Esophagus squamous epithelium (tissue), 5 donors: ENCODE measurements at regions not wholly inside any gene's neighbourhood (a gene's known extent, or its start where the extent isn't known, plus 50 kb on each side); places are given as distances from the start of the nearest gene placed in this dataset.

Source experiments
- DNase-seq: peaks from one replicate; lab custom pipeline; 2025; lab: John Stamatoyannopoulos, UW
- H3K27ac ChIP-seq, 4 donors: fragments of 200-600 bp; sonication (generic); one replicate each; pipeline ENCODE4 v1.5.1; 2016 to 2019; ENCODE audit warnings: mild to moderate bottlenecking in 1 of 4
- H3K27me3 ChIP-seq, 4 donors: fragments of 200-600 bp; sonication (generic); 1 replicate in 3 of 4; 2 replicates in 1 of 4; pipeline versions ENCODE4 v1.5.1 to v1.6.0; 2017 to 2021; ENCODE audit warnings: antibody characterized with exemption in 1 of 4
- H3K36me3 ChIP-seq, 3 donors: fragments of 200-600 bp; sonication (generic); one replicate each; pipeline ENCODE4 v1.5.1; 2016 to 2019
- H3K4me1 ChIP-seq, 3 donors: fragments of 200-600 bp; sonication (generic); one replicate each; pipeline ENCODE4 v1.5.1; 2017 to 2019
- H3K4me3 ChIP-seq, 4 donors: fragments of 200-600 bp; sonication (generic); 1 replicate in 3 of 4; 2 replicates in 1 of 4; pipeline ENCODE4 v1.5.1; 2016 to 2019; ENCODE audit warnings: mild to moderate bottlenecking in 2 of 4, moderate library complexity in 1 of 4
- H3K9me3 ChIP-seq, 3 donors: fragments of 200-600 bp; sonication (generic); one replicate each; pipeline ENCODE4 v1.5.1; 2016 to 2019
- POLR2A ChIP-seq, 4 donors: fragments of 450-650 bp; IDR thresholded peaks; one replicate each; pipeline ENCODE4 v1.6.1; 2017; ENCODE audit warnings: antibody characterized with exemption in 4 of 4, mild to moderate bottlenecking in 4 of 4, moderate library complexity in 3 of 4
- WGBS, 2 donors: methylation state at CpG; one replicate each; pipeline ENCODE4 v1.1.5; 2018; 5-methylcytosine and 5-hydroxymethylcytosine counted together
- intact Hi-C: fragments of 100-400 bp; cut with DNase I; formaldehyde crosslinking; loops from one replicate; pipeline ENCODE4 v1.15.0; 2022
- TF ChIP-seq, protein P1 (sequence below), 6 experiments: fragments of 450-650 bp in 4 of 6; fragments of 200-600 bp in 2 of 6; sonication (generic) in 2 of 6; IDR thresholded peaks; one replicate each; pipeline ENCODE4 v1.5.1; 2016 to 2019; ENCODE audit warnings: antibody characterized with exemption in 6 of 6, mild to moderate bottlenecking in 4 of 6, moderate library complexity in 4 of 6
- donor health status: DM: yes; HTN: yes; CAD: no.

DNA sequence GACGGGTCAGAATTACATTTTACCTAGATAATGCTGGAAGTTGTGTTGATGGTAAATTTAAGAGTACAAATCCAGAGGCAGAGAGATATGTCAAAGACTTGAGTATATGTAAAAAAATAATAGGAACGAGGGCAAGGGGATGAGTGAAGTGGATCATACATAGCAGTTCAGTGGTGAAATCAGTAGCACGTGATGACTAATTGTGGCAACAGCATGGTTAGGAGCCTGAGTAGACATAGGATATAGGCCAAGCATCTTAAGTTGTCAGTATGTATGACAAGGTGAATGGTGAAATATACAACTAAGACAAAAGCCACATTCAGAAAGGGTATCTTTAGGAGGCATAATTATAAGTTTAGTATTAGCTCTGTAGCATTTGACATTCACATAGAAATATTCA lies 826.5 kb upstream of the PIK3C3 start:
- WGBS, 2 donors = 71 to 75% methylated on average over 3 of the region's 3 CpGs
- TF ChIP-seq, protein P1, sequence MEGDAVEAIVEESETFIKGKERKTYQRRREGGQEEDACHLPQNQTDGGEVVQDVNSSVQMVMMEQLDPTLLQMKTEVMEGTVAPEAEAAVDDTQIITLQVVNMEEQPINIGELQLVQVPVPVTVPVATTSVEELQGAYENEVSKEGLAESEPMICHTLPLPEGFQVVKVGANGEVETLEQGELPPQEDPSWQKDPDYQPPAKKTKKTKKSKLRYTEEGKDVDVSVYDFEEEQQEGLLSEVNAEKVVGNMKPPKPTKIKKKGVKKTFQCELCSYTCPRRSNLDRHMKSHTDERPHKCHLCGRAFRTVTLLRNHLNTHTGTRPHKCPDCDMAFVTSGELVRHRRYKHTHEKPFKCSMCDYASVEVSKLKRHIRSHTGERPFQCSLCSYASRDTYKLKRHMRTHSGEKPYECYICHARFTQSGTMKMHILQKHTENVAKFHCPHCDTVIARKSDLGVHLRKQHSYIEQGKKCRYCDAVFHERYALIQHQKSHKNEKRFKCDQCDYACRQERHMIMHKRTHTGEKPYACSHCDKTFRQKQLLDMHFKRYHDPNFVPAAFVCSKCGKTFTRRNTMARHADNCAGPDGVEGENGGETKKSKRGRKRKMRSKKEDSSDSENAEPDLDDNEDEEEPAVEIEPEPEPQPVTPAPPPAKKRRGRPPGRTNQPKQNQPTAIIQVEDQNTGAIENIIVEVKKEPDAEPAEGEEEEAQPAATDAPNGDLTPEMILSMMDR (IDR thresholded peaks at IDR 0.05) = no peak
- TF ChIP-seq POLR2A (IDR thresholded peaks at IDR 0.05) = no peak
- no peaks in the 10 kb centered on the region for H3K36me3 ChIP-seq
- no peak overlapping the region for H3K27ac ChIP-seq
- H3K9me3 ChIP-seq = no peaks in the 10 kb centered on the region
- no peak for DNase-seq
- intact Hi-C loops = no loop called here
- H3K4me3 ChIP-seq = no peak overlapping the region
- no peaks in the 10 kb centered on the region for H3K27me3 ChIP-seq
- H3K4me1 ChIP-seq = no peaks in the 10 kb centered on the region

DNA sequence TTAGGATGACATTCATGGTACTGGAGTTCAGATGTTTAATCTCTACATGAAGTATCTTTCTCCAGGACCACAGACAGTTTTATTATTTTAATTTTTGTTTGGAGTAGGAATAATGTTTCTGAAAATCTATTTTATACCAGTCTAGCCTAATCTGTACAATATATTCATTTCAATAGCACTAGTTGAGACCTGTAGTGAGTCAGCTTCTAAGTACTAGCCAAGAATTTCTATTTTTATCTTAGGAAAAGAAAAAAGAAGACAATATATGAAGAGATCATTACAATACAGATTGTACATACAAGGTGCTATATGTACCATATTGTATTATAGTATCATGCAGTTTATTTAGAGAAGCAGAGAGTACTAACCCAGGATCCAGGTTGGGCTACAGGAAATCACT lies 826.9 kb upstream of the PIK3C3 start:
- no peak overlapping the region for H3K4me3 ChIP-seq
- H3K27me3 ChIP-seq = no peaks in the 10 kb centered on the region
- H3K4me1 ChIP-seq = no peaks in the 10 kb centered on the region
- TF ChIP-seq, protein P1 (IDR thresholded peaks at IDR 0.05) = no peak
- no peak for TF ChIP-seq POLR2A (IDR thresholded peaks at IDR 0.05)
- no peak for DNase-seq
- H3K9me3 ChIP-seq = no peaks in the 10 kb centered on the region
- intact Hi-C loops = no loop called here
- H3K27ac ChIP-seq = no peak overlapping the region
- no peaks in the 10 kb centered on the region for H3K36me3 ChIP-seq

DNA sequence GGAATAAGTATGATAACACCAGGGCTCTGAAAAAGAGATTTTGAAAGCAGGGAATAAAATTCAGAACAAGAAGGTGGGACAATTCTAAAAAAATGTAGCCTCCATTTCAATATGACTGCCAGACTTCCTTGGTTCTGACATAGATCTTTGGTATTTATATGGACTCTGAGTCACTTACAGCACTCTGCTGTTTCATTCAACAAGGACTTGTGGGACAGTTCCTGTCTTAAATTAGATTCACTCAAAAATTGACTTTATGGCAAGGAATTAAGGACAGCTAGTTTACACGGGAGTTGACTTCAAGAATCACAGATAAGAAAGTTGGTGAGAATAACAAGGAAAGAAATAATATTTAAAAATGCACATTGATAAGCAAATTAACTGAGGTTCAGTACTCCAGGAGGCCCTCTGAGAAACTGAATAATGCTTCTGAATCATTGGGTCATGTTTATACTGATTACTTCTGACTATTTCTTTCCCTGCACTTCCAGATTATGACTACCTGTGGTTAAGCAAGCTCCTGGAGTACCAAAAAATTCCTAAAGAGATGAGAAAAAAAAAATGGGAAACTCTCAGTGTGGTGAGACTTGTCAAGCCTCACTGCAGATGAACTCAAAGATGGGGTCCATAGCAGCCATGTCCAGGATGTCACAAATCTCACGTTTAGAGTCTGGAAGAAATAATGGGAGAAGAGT lies 828.3 kb upstream of the PIK3C3 start:
- Histone ChIP-seq H3K36me3 (no peaks in the 10 kb centered on the region), H3K4me3 (no peak overlapping the region), H3K4me1 (no peaks in the 10 kb centered on the region), H3K27ac (no peak overlapping the region), H3K27me3 (no peaks in the 10 kb centered on the region), H3K9me3 (no peaks in the 10 kb centered on the region)
- 58 to 60% methylated on average over 2 of the region's 2 CpGs for WGBS, 2 donors
- intact Hi-C loops = no loop called here
- TF ChIP-seq, protein P1 (IDR thresholded peaks at IDR 0.05) = no peak
- TF ChIP-seq POLR2A (IDR thresholded peaks at IDR 0.05) = no peak
- no peak for DNase-seq

DNA sequence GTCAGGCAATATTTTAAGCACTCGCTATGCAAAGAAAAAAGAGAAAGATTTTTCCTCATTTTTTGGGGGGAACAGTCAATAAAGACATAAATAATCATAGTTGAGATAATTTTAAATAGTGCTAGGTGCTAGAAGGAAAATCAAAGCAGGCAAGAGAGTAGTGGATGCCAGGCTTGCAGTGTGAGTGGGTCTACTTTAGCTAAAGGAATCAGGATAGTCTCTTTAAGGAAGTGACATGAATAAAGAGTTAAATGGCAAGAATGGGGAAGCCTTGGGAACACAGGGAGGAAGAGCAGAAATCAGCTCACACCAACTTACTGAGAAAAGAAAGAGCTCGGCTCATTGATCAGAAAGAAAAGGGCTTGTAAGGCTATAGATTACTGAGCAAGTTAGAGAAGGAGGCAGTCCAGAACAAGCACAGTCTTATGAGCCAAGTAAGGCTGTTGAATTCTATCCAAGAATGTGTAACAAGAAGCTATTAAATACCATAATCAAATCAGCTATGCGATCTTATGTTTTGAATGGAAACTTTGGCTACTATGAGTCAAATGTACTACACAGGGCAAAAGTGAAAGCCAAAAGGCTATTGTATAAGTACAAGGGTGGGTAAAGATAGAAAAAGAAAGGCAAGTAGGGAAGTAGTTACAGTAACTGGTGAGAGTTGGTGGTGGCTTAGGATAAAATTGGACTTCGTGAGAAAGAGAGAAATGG lies 833.8 kb upstream of the PIK3C3 start:
- H3K4me3 ChIP-seq = no peak overlapping the region
- H3K4me1 ChIP-seq = no peaks in the 10 kb centered on the region
- H3K36me3 ChIP-seq = no peaks in the 10 kb centered on the region
- H3K27me3 ChIP-seq = no peaks in the 10 kb centered on the region
- no peaks in the 10 kb centered on the region for H3K9me3 ChIP-seq
- DNase-seq = no peak
- no peak for TF ChIP-seq POLR2A (IDR thresholded peaks at IDR 0.05)
- TF ChIP-seq, protein P1 (IDR thresholded peaks at IDR 0.05) = no peak
- 47% methylated on average over 4 of the region's 4 CpGs for WGBS, 2 donors
- intact Hi-C loops = no loop called here
- no peak overlapping the region for H3K27ac ChIP-seq

DNA sequence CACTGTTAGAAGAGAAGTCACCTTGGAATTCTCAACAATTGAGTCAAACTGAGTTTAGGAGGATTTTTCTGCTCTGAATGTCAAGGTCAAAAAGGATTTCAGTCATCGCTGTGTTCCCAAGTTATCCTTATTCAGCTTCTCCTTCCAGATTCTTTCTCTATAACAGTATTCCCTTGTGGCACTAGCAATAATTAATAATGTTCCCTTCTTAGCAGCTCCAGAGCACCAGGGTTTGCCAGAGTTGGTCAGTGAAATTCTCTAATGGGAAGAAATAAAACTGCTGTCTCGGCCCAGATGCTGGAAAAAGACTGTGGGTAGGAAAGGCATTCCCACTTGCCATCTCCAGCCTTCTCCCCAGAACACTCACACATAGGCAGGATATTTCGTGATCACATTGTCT lies 836.0 kb upstream of the PIK3C3 start:
- intact Hi-C loops = no loop called here
- TF ChIP-seq, protein P1 (IDR thresholded peaks at IDR 0.05) = no peak
- no peak for TF ChIP-seq POLR2A (IDR thresholded peaks at IDR 0.05)
- H3K4me3 ChIP-seq = no peak overlapping the region
- H3K36me3 ChIP-seq = no peaks in the 10 kb centered on the region
- no peak for DNase-seq
- H3K27ac ChIP-seq = no peak overlapping the region
- H3K4me1 ChIP-seq = no peaks in the 10 kb centered on the region
- H3K9me3 ChIP-seq = no peaks in the 10 kb centered on the region
- WGBS, 2 donors = 61 to 83% methylated on average over 3 of the region's 3 CpGs
- no peaks in the 10 kb centered on the region for H3K27me3 ChIP-seq
